Myocyte (in vitro differentiated cells): ENCODE measurements at regions not wholly inside any gene's neighbourhood (a gene's known extent, or its start where the extent isn't known, plus 50 kb on each side); places are given as distances from the start of the nearest gene placed in this dataset.

Experiments
- DNase-seq: peaks from one replicate; pipeline ENCODE4 v3.0.0-alpha.2; 2012; ENCODE audit warnings: low read depth

- no peak for DNase-seq
Measured at GRCh38 chr4:17296921-17297890, 214.7 kb downstream of the QDPR start.

DNA sequence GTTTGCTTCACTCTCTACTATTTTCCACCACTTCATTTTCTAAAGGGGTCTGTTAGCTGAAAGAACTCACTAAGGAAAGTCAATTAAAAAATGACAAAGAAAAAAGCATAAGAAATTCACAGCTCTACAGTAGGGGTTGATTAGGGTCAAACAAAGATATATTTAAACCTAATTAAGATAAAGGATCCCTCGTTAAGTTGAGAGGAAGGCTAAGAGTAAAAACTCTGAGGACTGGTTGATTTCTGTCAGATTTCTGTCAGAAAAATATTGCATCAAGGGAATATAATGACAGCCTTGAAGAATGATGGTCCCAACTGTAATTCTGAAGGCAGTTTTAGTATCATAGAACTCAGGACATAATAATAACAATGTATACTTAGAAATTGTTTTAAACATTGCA lies 218.0 kb downstream of the QDPR start:
- no peak for DNase-seq

DNA sequence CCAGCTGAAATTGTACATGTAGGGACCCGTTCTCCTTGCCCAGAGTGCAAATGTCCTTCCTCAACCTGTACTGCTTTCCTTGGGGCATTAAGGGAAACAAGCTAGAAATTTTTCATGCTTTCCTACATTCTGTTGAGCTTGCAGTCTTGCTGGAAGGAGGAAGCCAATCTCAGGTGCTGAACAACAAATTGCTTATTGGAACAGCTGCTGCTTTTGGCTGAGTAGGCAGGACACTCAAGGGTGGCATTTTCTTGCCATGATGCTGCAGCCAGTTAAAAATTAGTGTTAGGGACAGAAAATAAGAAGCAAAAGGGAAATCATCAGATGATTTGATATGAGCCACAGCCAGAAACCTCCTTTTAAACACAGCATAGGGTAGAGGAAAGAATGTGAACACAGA lies 223.7 kb downstream of the QDPR start:
- no peak for DNase-seq

DNA sequence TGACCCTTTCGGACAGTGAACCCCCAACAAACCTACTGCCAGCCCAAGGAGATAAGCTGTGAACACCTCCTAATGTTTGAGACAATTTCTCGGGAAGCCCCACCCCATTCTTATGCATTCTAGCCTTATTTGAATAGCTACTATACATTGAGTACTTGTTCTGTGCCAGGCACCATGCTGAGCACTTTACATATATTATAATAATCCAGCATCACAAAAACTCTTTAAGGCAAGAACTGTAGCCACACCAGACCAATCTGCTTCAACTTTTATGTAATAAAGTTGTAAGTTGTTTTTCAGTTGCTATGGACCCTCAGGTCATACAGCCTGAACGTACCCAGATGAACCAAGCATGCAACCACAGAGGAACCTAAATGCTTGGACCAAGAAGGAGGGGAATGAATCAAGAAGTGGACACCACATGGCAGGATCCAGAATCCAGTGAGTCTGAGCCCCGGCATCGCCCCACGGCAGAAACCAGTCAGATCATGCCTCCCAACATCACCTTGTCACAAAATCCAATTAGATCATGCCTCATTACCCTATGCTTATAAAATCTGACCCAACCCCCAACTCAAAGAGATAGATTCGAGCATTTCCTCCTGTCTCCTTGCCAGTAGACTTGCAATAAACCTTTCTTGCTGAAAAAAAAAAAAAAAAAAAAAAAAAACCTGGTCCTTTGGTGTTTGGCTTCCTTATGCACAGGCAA lies 225.0 kb downstream of the QDPR start:
- DNase-seq: no peak

- no peak for DNase-seq
Measured at GRCh38 chr4:17285747-17286146, 226.1 kb downstream of the QDPR start.

- DNase-seq: no peak
Measured at GRCh38 chr4:17284323-17285175, 227.3 kb downstream of the QDPR start.

- no peak for DNase-seq
Measured at GRCh38 chr4:17283832-17284231, 228.1 kb downstream of the QDPR start.

- no peak for DNase-seq
Measured at GRCh38 chr4:17283251-17283650, 228.6 kb downstream of the QDPR start.

GRCh38 chr4:17280261-17281018 lies 231.4 kb downstream of the QDPR start:
- DNase-seq: no peak

DNA sequence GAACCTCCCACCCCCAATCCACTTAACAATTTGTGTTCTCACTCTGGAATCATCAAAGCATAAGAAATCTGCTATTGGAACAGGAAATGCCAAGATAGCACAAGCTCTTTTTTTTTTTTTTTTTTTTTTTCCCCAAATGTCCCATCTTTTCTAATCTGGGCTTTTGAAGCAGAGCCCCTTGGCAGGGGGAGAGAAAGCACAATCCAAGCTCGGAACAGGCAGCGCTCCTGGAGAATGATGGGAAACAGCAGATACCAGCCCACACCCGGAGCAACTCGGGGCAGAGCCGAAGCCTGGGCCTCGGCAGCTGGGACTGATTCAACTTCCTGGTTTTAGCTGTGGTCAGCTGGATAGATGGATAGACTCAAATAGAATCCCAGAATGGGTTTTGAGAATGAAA lies 235.1 kb downstream of the QDPR start:
- no peak for DNase-seq

GRCh38 chr4:17275836-17276235 lies 236.1 kb downstream of the QDPR start:
- no peak for DNase-seq

DNA sequence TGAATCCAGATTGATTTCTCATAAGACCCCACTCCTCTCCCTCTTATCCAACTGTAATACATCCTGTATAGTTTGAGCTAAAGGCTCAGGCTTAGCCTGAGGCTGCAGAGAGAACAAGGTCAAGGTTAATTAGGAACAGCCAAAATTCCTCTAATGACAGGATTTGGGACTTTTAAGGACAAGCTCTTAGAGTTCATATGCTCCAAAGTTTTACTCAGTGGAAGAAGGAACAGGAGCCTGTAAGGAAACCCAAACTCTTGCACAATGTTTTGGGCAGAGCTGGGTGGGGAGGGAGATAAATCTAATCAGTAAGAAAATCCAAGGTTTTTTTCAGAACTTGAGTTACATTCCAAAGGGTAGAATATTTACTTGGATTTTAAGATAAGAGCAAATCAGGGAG lies 238.8 kb downstream of the QDPR start:
- no peak for DNase-seq

GRCh38 chr4:17272154-17272553 lies 239.7 kb downstream of the QDPR start:
- no peak for DNase-seq

DNA sequence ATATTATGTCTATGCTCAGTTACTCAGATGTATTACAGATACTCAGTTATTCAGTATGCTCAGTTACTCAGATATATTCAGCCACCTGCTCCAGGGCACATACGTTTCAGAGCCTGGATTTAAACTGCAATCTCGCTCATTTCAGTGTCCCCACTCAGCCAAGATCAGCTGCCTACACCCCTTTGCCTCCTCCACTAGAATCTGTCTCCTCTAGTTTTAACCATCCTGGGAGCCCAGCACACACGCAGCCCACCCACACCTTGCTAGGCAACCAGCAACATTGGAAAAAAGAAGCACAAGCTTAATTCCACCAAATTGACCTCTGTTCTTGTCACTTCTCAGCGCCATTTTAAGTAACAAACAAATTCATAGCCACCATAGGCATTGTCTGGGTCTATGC lies 246.2 kb downstream of the QDPR start:
- DNase-seq: no peak

DNA sequence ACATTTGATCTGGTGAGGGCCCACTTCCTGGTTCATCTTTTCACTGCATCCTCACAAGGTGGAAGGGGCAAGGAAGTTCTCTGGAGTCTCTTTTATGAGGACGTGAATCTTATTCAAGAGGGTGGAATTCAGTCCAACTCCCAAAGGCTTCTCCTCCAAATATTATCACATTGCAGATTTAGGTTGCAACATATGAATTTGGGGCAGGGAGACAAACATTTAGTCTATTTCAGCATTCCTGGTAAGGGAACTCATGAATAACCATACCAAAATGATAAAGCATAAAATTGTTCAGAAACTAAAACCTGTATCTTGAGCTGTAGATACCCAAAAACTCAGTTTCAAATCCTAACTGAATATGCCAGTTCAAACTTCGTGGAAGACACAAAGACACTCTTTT lies 246.8 kb downstream of the QDPR start:
- no peak for DNase-seq

- no peak for DNase-seq
Measured at GRCh38 chr4:17260166-17260907, 251.6 kb downstream of the QDPR start.

GRCh38 chr4:17258106-17258505 lies 253.8 kb downstream of the QDPR start:
- DNase-seq: no peak

- no peak for DNase-seq
Measured at GRCh38 chr4:17252131-17252530, 259.8 kb downstream of the QDPR start.

- DNase-seq: no peak
Measured at GRCh38 chr4:17251101-17251500, 260.8 kb downstream of the QDPR start.

DNA sequence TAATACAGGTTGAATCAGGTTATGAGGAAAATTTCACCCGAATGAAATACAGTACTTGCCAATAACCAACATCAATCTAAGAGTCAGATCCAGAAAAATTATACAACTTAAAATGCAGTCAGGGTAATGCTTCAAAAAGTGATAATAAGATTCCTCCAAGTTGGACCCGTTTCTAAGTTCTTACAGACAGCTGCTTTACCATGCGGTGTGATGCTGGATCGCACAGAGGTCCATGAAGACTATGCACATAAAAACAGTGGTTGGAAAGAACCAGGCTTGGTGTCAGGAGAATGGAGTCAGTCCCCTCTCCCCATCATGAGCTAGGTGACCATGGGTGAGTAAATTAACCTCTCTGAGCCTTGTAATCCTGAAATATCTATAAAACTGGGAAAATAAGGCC lies 261.3 kb downstream of the QDPR start:
- DNase-seq: no peak
